Retinal pigment epithelial cell (primary cell): ENCODE measurements at regions not wholly inside any gene's neighbourhood (a gene's known extent, or its start where the extent isn't known, plus 50 kb on each side); places are given as distances from the start of the nearest gene placed in this dataset.

Experiments used
- DNase-seq: peaks from one replicate; pipeline ENCODE4 v3.0.0-alpha.2; 2010; ENCODE audit warnings: low read depth
- H3K4me3 ChIP-seq: 2 replicates; pipeline ENCODE4 v1.5.1; 2011; ENCODE audit warnings: mild to moderate bottlenecking, low read length, control low read depth, moderate library complexity
- CTCF ChIP-seq: conservative IDR thresholded peaks from 2 replicates; pipeline ENCODE4 v1.5.1; 2011; ENCODE audit warnings: low read depth, low read length, control low read depth, inconsistent platforms

- TF ChIP-seq CTCF, result no peak
- no peak overlapping the region for H3K4me3 ChIP-seq
- DNase-seq, result no peak
These were observed 724.6 kb upstream of the SORCS1 start for GRCh38 chr10:107889105-107889504.

- no peak for DNase-seq
- TF ChIP-seq CTCF, result no peak
- H3K4me3 ChIP-seq, result no peak overlapping the region
These were observed 715.7 kb upstream of the SORCS1 start for GRCh38 chr10:107880185-107880584.

GRCh38 chr10:107873007-107873406 is 708.5 kb upstream of the SORCS1 start:
- no peak overlapping the region for H3K4me3 ChIP-seq
- no peak for TF ChIP-seq CTCF
- DNase-seq, result no peak

DNA sequence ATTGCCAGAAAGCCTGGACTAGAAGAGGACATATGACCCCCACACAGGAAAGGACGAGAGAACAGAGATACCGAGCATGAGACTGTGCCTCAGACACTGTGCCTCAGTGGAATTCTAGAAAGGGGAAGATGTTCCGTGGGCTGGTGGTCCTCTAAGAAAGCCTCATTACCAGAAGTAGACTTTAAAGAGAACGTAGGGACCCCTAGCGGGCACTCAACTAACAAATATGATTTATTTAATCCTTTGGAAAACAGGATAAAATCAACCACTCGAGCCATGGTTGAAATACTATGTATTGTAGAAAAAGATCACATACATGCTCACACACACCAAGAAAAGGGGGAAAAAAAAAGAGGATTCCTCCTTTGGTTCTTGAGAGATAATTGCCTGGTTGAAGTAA is 701.2 kb upstream of the SORCS1 start:
- TF ChIP-seq CTCF, result no peak
- DNase-seq, result no peak
- H3K4me3 ChIP-seq, result no peak overlapping the region

DNA sequence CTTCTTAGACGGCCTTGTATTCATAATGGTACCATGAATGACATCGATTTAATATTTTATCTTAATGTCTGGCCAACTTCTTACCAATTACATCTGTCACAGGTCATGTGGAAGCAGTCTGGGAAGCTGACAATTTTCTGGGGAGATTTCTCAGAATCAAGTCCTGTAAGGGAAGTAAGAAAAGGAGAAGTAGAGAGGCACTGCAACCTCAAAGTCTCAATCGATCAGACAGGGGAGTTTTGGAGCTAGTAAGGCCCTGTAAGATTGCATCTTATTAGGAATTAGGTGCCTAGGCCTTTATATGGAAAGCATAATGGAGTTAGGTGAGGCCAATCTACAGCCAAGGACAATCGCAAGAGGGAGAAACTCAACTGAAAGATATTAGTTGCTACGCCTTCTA is 694.6 kb upstream of the SORCS1 start:
- TF ChIP-seq CTCF, result no peak
- DNase-seq, result no peak
- H3K4me3 ChIP-seq, result no peak overlapping the region

DNA sequence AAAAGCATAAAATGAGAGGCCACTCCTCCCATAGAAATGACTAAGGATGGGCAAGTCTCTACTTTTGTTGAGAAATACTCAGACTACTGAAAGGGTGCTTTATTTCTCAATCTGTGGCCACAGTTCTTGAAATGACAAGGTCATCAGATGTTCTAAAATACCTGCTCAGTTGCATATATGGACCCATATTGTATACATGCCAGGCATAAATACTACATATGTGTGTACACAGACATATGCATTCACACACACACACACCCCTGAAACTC is 691.5 kb upstream of the SORCS1 start:
- no peak for DNase-seq
- no peak for TF ChIP-seq CTCF
- no peak overlapping the region for H3K4me3 ChIP-seq

GRCh38 chr10:107855301-107856046 is 691.0 kb upstream of the SORCS1 start:
- DNase-seq, result no peak
- no peak for TF ChIP-seq CTCF
- H3K4me3 ChIP-seq, result no peak overlapping the region
